ENCODE measurements at regions not wholly inside any gene's neighbourhood (a gene's known extent, or its start where the extent isn't known, plus 50 kb on each side); places are given as distances from the start of the nearest gene placed in this dataset.

GRCh38 chr22:48849963-48850657 is 977.6 kb downstream of the BRD1 start:
- DNase-seq, result no peak

- no peak for DNase-seq
These were observed 978.3 kb downstream of the BRD1 start for GRCh38 chr22:48849219-48849912.

DNA sequence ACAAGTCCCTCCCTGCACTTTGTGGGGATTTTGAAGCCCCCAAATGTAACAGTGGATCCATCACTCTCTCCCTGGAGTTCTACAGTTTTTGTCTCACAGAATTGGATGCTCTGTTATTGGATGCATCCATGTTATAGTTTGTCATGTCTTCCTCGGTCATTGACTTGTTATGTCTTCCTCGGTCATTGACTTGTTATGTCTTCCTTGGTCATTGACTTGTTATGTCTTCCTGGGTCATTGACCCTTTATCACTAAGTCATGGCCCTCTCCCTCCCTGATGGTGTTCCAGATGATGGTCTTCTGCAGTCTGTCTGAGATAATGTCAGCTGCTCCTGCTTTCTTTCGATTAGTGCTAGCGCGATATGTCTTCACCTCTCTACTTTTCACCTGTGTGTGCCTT is 981.5 kb downstream of the BRD1 start:
- DNase-seq, result no peak

- no peak for DNase-seq
These were observed 982.2 kb downstream of the BRD1 start for GRCh38 chr22:48845356-48845936.

- no peak for DNase-seq
These were observed 983.5 kb downstream of the BRD1 start for GRCh38 chr22:48844056-48844675.

- DNase-seq, result no peak
These were observed 984.0 kb downstream of the BRD1 start for GRCh38 chr22:48843640-48844039.

- DNase-seq, result no peak
These were observed 984.7 kb downstream of the BRD1 start for GRCh38 chr22:48842976-48843375.

DNA sequence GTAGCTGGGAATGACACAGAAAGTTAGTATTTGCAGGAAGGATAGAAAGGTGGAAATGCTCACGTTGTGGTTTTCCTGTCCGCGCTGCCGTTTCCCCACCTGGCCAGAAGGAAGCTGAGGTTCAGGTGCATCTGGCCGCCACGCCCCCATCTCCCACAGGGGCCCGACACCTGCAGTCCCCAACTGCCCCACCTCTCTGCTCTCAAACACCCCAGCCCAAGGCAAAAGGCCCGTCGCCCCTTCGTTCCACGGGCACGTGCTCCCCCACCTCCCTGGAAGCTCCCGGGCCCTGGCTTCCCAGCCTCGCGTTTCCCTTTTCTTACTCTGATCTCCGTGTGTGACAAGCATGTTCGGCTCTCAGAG is 985.1 kb downstream of the BRD1 start:
- no peak for DNase-seq

- DNase-seq, result no peak
These were observed 985.6 kb downstream of the BRD1 start for GRCh38 chr22:48841881-48842582.

GRCh38 chr22:48840112-48840949 is 987.3 kb downstream of the BRD1 start:
- DNase-seq, result no peak

DNA sequence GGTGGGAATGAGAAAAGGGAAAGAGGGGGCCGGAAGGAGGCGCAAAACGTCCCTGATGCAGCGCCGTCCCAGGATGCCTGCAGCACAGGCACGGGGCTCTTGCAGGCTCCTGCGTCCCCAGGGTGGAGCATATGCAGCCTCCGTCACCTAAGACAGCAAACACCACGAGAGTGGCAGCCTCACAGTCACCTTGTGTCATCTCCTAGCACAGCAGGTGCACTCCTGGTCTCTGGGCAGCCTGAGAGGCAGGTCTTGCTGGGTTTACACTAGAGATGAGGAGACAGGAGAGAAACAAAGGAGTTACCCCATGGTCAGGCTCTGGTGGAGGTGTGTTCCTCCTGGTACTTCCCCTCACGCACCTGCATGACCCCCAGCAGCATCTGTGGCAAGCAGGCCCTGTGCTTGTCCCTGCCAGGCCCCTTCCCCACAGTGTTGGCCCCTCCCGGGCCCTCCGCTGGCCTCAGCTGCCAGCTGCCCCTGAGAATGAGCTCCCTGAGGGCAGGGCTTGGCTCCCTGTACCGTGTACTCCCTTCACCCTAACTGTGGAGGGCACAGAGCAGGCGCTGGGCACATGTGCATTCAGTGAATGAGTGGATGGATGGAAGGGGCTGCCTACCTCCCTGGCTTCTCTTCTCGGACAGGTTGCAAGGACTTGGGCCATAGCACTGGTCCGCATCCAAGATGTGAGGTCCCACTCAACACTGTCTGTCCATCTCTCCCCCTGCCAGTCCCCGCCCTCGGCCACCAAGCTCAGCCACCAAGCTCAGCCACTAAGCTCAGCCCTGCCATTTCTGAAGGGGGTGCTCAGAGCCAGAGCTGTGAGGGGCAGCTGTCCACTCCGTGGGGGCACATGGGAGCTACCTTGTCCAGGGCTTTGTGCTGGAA is 988.6 kb downstream of the BRD1 start:
- DNase-seq, result no peak

DNA sequence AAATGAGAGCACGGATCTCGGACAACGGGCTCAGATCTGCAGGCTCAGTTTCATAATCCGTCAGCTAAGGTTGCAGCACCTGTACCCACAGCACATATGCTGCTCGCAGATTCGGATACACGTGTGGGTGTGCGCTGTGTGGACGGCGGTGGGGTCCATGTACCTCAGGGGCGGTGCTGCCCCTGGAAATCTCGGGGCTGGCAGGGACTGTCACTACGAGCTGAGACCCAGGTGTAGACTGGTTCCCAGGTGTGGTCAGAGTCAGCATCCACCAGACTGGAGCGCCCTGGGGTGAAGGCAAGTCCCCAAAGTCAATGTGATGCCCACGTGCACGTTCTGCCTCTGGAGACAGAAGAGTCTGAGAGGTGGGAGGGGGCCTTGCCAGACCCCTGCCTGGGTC is 989.3 kb downstream of the BRD1 start:
- DNase-seq, result no peak

DNA sequence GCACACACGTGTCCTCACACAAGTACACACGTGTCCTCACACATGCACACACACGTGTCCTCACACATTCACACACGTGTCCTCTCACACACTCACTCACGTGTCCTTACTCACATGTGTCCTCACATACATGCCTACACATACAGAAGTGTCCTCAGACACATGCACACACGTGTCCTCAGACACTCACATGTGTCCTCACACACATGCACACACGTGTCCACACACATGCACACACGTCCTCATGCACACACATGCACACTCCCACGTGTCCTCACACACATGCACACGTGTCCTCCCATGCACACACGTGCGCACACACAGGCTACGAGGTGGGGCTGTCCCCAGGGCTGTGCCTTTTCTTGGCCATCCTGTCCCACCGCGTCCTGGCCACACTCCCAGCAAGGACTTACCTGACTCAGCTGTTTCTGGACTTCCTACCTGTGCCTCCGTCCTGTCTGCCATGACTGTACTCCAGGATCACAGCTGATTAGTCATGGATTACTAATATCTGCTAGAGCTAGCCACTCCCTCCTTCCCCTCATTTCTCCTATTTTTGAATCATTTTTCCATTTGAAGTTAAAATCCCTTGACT is 990.2 kb downstream of the BRD1 start:
- DNase-seq, result no peak

GRCh38 chr22:48836673-48837340 is 990.9 kb downstream of the BRD1 start:
- DNase-seq, result no peak

DNA sequence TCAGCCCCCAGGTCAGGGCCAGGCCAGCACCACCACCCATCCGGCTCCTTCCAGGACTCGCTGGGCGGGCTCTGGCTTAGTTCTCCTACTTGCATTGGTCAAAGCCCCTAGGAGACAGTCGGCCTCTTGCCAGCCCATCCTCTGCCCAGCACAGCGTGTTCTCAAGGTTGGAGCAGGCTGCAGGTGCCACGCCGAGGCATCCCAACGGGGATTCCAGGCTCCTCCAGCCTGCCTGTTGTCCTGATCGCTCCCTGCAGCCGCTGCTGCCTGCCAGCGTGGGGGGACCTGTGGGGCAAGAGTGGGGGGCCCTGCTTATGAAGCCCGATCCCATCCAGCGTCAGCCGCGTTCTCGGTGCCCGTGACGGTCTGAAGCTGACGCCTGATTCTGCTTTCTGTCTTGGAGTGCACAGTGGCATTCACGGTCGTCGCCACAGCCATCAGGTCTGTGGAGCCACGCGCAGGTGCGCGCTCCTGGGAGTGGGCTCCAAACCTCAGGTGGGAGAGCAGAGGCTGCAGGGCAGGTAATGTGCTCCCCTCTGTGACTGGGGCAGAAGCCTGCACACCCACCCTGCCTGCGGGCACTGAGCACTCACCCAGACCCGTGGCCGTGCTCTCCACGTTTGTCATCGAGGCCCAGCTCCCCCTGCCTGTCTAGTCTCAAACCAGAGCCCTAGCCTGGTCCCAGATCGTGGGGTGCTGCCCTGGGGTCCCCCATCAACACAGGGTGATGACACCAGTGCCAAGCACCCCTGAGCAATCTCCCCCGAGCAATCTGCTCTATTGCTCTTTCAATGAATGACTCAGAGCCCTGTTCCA is 991.6 kb downstream of the BRD1 start:
- DNase-seq, result no peak

GRCh38 chr22:48835364-48835763 is 992.3 kb downstream of the BRD1 start:
- DNase-seq, result no peak

GRCh38 chr22:48834404-48834803 is 993.3 kb downstream of the BRD1 start:
- no peak for DNase-seq

- no peak for DNase-seq
These were observed 995.1 kb downstream of the BRD1 start for GRCh38 chr22:48832592-48832991.

DNA sequence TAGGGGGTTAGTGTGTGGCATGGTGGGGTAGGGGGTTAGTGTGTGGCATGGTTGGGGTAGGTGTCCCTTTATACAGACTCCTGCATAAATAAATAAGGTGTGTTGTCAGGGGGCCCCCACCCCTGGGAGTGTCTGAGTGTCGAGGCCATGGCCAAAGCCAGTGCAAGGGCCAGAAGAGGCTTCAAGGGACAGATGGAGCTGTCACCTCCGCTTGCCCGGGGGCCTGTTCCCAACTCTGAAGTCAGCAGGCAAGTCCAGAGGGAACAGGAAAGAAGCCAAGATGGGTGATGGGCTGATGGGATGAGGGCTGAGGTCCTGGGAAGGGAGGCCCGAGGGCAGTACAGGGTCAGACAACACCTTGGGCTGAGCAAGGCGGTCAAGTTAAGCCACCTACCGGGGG is 997.8 kb downstream of the BRD1 start:
- DNase-seq, result no peak
